ENCODE measurements at regions not wholly inside any gene's neighbourhood (a gene's known extent, or its start where the extent isn't known, plus 50 kb on each side); places are given as distances from the start of the nearest gene placed in this dataset.

DNA sequence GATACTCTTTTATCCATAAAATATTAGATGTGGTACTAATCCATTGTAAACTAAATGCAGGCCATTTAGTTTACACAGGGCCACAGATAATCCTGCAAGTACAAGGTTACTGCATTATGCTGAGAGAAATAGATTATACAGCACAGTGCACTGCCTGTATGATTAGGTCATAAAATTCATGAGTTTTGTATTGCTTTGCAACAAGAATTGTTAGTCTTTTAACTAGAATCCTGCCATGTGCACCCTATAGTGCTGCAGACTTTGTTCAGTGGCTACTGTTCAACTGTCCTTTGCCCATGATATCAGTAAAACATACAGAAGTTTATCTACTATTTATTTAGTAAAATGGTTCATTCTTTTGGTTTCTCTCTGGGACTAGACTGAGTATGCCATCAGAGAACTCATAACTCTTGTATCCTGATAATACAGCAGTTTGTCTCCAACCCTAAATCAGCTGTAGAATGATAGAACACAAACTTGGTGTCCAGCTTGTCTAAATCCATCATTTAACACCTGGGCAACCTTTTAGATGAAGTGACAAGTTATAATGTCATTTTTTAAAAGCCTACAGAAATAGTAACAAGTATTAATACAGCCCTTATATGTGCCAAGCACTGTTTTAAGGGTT lies 291.2 kb downstream of the TMEM167A start:
- Histone ChIP-seq H3K9me2 (ENCODE audit: insufficient read depth) (no peaks in the 10 kb centered on the region), H3K4me3 (replicated peaks in 1 of 2; ENCODE audit: low read depth in 1 of 2, low read length in 2 of 2) (no peak overlapping the region), H3K27ac (ENCODE audit: low read depth, low read length) (no peak overlapping the region), H3K79me2 (ENCODE audit: insufficient read depth, low read length) (no peaks in the 10 kb centered on the region), H4K20me1 (ENCODE audit: insufficient read depth) (no peaks in the 10 kb centered on the region), H3K4me2 (ENCODE audit: low read length) (no peak overlapping the region), H2AFZ (ENCODE audit: low read depth, low read length, poor library complexity, severe bottlenecking) (no peak overlapping the region), H3K9me3 (ENCODE audit: control insufficient read depth in 1 of 2, insufficient read depth in 1 of 2, low read depth in 1 of 2, low read length in 2 of 2) (no peaks in the 10 kb centered on the region), H3K27me3 (ENCODE audit: insufficient read depth, low read length) (no peaks in the 10 kb centered on the region), H3K9ac (ENCODE audit: low read length) (no peak overlapping the region), H3K4me1 (ENCODE audit: control insufficient read depth in 1 of 2, insufficient read depth in 2 of 2, low read length in 2 of 2) (peaks cover 0 to 5% of the 10 kb centered on the region in 2 experiments; a peak in 1 of 4 replicates), H3K36me3 (ENCODE audit: control insufficient read depth in 1 of 2, insufficient read depth in 2 of 2, low read length in 2 of 2) (no peaks in the 10 kb centered on the region)
- ChIA-PET POLR2A (no interaction called here), CTCF (no interaction called here), RAD21 (ENCODE audit: low non-redundant PET in 1 of 2, low total read pairs in 2 of 2, uncharacterized antibody in 2 of 2, unreplicated experiment in 2 of 2) (no interaction called here)
- TF ChIP-seq POLR2A (IDR thresholded peaks at IDR 0.05; ENCODE audit: borderline replicate concordance, extremely low read depth, insufficient read depth, insufficient read length) (no peak), TCF7L2 (IDR thresholded peaks at IDR 0.05; ENCODE audit: borderline replicate concordance, extremely low read depth, insufficient read depth, insufficient read length) (no peak), YY1 (IDR thresholded peaks at IDR 0.05; ENCODE audit: extremely low read depth, insufficient replicate concordance, low read depth, low read length) (no peak), ZFX (IDR thresholded peaks at IDR 0.05) (no peak), CBX3 (IDR thresholded peaks at IDR 0.05; ENCODE audit: low read depth) (no peak), ZNF274 (IDR thresholded peaks at IDR 0.05; ENCODE audit: low read depth, low read length) (no peak)
- TF ChIP-seq, protein P1, sequence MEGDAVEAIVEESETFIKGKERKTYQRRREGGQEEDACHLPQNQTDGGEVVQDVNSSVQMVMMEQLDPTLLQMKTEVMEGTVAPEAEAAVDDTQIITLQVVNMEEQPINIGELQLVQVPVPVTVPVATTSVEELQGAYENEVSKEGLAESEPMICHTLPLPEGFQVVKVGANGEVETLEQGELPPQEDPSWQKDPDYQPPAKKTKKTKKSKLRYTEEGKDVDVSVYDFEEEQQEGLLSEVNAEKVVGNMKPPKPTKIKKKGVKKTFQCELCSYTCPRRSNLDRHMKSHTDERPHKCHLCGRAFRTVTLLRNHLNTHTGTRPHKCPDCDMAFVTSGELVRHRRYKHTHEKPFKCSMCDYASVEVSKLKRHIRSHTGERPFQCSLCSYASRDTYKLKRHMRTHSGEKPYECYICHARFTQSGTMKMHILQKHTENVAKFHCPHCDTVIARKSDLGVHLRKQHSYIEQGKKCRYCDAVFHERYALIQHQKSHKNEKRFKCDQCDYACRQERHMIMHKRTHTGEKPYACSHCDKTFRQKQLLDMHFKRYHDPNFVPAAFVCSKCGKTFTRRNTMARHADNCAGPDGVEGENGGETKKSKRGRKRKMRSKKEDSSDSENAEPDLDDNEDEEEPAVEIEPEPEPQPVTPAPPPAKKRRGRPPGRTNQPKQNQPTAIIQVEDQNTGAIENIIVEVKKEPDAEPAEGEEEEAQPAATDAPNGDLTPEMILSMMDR (IDR thresholded peaks at IDR 0.05 in 2 of 3, conservative IDR thresholded peaks at IDR 0.05 in 1 of 3; ENCODE audit: borderline replicate concordance in 1 of 3, insufficient read depth in 1 of 3, low read depth in 2 of 3, low read length in 2 of 3) = no peak
- no TSS peak for BruUV-seq (replicated peaks)
- no peak for ATAC-seq
- DNase-seq (ENCODE audit: low read depth, low spot score) = no peak
- intact Hi-C loops (cut with micrococcal nuclease) = no loop called here

DNA sequence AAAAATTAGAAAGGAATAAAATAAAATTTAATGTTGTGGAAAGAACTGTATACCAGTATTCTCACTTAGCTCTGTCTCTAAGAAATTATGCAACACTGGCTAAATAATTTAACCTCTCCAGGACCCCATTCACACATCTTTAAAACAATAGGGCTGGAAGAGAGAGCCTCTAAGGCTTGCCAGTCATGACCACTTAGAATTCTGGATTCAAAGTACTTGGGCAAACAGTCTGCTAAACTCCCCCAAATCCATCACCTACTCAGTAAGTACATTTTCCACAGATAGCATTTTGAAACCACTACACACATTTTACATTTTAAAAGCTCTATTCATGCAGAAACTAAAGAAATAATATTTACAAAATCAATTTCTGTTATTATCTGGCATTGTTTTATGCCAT lies 291.7 kb downstream of the TMEM167A start:
- Histone ChIP-seq H3K4me2 (ENCODE audit: low read length) (no peak overlapping the region), H3K9me2 (ENCODE audit: insufficient read depth) (no peaks in the 10 kb centered on the region), H3K27me3 (ENCODE audit: insufficient read depth, low read length) (no peaks in the 10 kb centered on the region), H3K9me3 (ENCODE audit: control insufficient read depth in 1 of 2, insufficient read depth in 1 of 2, low read depth in 1 of 2, low read length in 2 of 2) (no peaks in the 10 kb centered on the region), H2AFZ (ENCODE audit: low read depth, low read length, poor library complexity, severe bottlenecking) (no peak overlapping the region), H3K27ac (ENCODE audit: low read depth, low read length) (no peak overlapping the region), H3K4me1 (ENCODE audit: control insufficient read depth in 1 of 2, insufficient read depth in 2 of 2, low read length in 2 of 2) (peaks cover 0 to 5% of the 10 kb centered on the region in 2 experiments; a peak in 1 of 4 replicates), H4K20me1 (ENCODE audit: insufficient read depth) (no peaks in the 10 kb centered on the region), H3K4me3 (replicated peaks in 1 of 2; ENCODE audit: low read depth in 1 of 2, low read length in 2 of 2) (no peak overlapping the region), H3K36me3 (ENCODE audit: control insufficient read depth in 1 of 2, insufficient read depth in 2 of 2, low read length in 2 of 2) (no peaks in the 10 kb centered on the region), H3K9ac (ENCODE audit: low read length) (no peak overlapping the region), H3K79me2 (ENCODE audit: insufficient read depth, low read length) (no peaks in the 10 kb centered on the region)
- DNase-seq (ENCODE audit: low read depth, low spot score) = no peak
- CTCF ChIA-PET = no interaction called here
- intact Hi-C loops (cut with micrococcal nuclease) = no loop called here
- no TSS peak for BruUV-seq (replicated peaks)
- ATAC-seq = no peak
- POLR2A ChIA-PET = no interaction called here
- RAD21 ChIA-PET (ENCODE audit: low non-redundant PET in 1 of 2, low total read pairs in 2 of 2, uncharacterized antibody in 2 of 2, unreplicated experiment in 2 of 2) = no interaction called here
- TF ChIP-seq JUND (IDR thresholded peaks at IDR 0.05) = no peak
- TF ChIP-seq, protein P2, sequence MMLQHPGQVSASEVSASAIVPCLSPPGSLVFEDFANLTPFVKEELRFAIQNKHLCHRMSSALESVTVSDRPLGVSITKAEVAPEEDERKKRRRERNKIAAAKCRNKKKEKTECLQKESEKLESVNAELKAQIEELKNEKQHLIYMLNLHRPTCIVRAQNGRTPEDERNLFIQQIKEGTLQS (IDR thresholded peaks at IDR 0.05) = no peak
- TF ChIP-seq EGR1 (IDR thresholded peaks at IDR 0.05; ENCODE audit: low read depth) = no peak
- TF ChIP-seq ZNF274 (IDR thresholded peaks at IDR 0.05; ENCODE audit: low read depth, low read length) = no peak
- TF ChIP-seq EZH2phosphoT487 (IDR thresholded peaks at IDR 0.05; ENCODE audit: borderline replicate concordance) = no peak
- no peak for TF ChIP-seq SP1 (IDR thresholded peaks at IDR 0.05; ENCODE audit: low read depth)
- TF ChIP-seq FOSL1 (IDR thresholded peaks at IDR 0.05; ENCODE audit: low read depth) = no peak
- TF ChIP-seq RAD21 (IDR thresholded peaks at IDR 0.05; ENCODE audit: low read depth) = no peak
- TF ChIP-seq, protein P3, sequence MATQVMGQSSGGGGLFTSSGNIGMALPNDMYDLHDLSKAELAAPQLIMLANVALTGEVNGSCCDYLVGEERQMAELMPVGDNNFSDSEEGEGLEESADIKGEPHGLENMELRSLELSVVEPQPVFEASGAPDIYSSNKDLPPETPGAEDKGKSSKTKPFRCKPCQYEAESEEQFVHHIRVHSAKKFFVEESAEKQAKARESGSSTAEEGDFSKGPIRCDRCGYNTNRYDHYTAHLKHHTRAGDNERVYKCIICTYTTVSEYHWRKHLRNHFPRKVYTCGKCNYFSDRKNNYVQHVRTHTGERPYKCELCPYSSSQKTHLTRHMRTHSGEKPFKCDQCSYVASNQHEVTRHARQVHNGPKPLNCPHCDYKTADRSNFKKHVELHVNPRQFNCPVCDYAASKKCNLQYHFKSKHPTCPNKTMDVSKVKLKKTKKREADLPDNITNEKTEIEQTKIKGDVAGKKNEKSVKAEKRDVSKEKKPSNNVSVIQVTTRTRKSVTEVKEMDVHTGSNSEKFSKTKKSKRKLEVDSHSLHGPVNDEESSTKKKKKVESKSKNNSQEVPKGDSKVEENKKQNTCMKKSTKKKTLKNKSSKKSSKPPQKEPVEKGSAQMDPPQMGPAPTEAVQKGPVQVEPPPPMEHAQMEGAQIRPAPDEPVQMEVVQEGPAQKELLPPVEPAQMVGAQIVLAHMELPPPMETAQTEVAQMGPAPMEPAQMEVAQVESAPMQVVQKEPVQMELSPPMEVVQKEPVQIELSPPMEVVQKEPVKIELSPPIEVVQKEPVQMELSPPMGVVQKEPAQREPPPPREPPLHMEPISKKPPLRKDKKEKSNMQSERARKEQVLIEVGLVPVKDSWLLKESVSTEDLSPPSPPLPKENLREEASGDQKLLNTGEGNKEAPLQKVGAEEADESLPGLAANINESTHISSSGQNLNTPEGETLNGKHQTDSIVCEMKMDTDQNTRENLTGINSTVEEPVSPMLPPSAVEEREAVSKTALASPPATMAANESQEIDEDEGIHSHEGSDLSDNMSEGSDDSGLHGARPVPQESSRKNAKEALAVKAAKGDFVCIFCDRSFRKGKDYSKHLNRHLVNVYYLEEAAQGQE (IDR thresholded peaks at IDR 0.05; ENCODE audit: low read depth) = no peak
- TF ChIP-seq TCF7L2 (IDR thresholded peaks at IDR 0.05; ENCODE audit: borderline replicate concordance, extremely low read depth, insufficient read depth, insufficient read length) = no peak
